Activated CD4-positive, alpha-beta T cell treated with anti-CD3 and anti-CD28 coated beads, Interleukin-2, amount 10 ng/mL, durations not matched to agents 24 days and 14 days (primary cell): ENCODE measurements at regions not wholly inside any gene's neighbourhood (a gene's known extent, or its start where the extent isn't known, plus 50 kb on each side); places are given as distances from the start of the nearest gene placed in this dataset.

Experiments used
- DNase-seq: peaks from one replicate; pipeline ENCODE4 v3.0.0; 2022
- H3K27ac Mint-ChIP-seq: one replicate; pipeline ENCODE4 v1.8.0; 2022; ENCODE audit warnings: mild to moderate bottlenecking, mixed read lengths
- H3K27me3 Mint-ChIP-seq: one replicate; pipeline ENCODE4 v1.8.0; 2022; ENCODE audit warnings: mixed read lengths
- H3K36me3 Mint-ChIP-seq: one replicate; pipeline ENCODE4 v1.8.0; 2022; ENCODE audit warnings: low read depth, mild to moderate bottlenecking, mixed read lengths
- H3K4me1 Mint-ChIP-seq: one replicate; pipeline ENCODE4 v1.8.0; 2021; ENCODE audit warnings: mixed read lengths
- H3K4me3 Mint-ChIP-seq: one replicate; pipeline ENCODE4 v1.8.0; 2022; ENCODE audit warnings: mild to moderate bottlenecking, moderate library complexity, mixed read lengths
- H3K9me3 Mint-ChIP-seq: one replicate; pipeline ENCODE4 v1.8.0; 2021; ENCODE audit warnings: mixed read lengths
- intact Hi-C: fragments of 100-400 bp; cut with micrococcal nuclease; formaldehyde crosslinking; loops from one replicate; pipeline ENCODE4 v1.15.1; 2023

DNA sequence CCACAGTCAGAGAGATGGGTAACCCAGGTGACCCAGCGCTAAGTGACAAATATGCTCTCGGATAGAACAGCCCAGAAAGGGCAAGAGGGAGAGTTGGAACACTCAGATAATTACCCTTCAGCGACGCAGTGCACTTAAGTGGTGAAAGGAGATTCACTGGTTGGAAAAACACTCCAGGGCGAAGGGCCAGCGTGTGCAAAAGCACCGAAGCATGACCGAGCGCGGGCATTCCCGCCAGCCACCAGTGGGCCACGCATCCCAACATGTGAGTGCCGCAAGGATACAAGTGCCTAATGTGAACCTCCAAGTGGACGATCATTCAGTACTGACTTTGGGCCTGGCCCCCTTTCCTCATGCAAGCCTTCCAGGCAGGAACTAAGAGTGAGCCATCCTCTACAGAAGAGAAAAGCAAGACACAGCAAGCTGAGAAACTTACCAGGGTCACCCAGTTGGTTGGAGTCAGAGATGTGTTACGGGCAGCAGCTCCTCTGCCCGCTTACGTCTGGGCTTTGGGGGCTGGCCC lies 258.4 kb downstream of the C16orf95 start:
- no peak for DNase-seq
- Mint-ChIP-seq H3K4me1 (no peaks in the 10 kb centered on the region), H3K27ac (no peak overlapping the region), H3K4me3 (no peak overlapping the region), H3K9me3 (no peaks in the 10 kb centered on the region), H3K27me3 (peaks cover 25% of the 10 kb centered on the region), H3K36me3 (no peaks in the 10 kb centered on the region)
- intact Hi-C loops: no loop called here

DNA sequence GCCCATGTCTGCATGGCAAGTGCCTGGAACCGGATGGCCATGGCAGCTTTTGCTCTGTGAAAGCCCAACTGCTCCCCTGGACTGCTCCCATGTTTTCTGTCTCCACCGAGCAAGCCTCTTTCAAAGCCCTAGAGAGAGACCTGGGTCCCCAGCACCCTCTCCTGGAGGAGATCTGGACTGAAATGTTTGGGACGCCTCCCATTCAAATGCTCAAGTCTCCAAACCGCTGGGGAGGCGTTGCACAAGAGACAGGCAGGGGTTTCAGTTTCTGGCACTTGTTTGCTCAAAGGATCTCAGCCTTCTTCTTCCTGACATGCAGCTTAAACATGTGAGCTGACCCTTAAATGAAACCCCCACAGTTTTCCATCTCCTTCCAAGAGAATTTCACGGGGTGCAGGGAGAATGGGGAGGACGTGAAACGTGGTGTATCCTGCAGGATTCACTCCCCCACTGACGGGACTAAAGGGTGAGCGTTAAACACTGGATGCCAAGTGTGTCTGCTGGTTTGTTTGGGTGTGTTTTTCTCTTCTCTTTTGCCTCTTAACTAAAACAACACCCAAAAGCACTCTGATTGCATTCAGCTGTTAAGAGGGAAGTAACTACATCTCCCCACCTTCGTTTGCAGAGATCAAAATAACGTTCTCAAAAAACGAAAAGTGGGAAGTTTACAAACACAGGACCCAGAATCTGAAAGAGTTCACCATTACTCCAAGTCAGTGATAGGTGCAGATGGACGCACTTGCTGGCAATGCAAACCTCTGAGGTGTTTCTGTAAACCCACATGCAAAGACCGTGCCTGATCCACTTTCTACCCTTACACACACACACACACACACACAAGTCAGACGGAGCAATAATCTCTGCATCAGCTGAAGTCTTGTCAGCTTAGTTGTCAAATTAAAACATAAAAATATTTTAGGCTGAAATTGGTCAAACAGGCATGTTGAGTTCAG lies 256.9 kb downstream of the C16orf95 start:
- Mint-ChIP-seq H3K4me3 (no peak overlapping the region), H3K9me3 (no peaks in the 10 kb centered on the region), H3K27me3 (peaks cover 31% of the 10 kb centered on the region), H3K27ac (no peak overlapping the region), H3K4me1 (no peaks in the 10 kb centered on the region), H3K36me3 (no peaks in the 10 kb centered on the region)
- intact Hi-C loops: no loop called here
- DNase-seq: no peak

DNA sequence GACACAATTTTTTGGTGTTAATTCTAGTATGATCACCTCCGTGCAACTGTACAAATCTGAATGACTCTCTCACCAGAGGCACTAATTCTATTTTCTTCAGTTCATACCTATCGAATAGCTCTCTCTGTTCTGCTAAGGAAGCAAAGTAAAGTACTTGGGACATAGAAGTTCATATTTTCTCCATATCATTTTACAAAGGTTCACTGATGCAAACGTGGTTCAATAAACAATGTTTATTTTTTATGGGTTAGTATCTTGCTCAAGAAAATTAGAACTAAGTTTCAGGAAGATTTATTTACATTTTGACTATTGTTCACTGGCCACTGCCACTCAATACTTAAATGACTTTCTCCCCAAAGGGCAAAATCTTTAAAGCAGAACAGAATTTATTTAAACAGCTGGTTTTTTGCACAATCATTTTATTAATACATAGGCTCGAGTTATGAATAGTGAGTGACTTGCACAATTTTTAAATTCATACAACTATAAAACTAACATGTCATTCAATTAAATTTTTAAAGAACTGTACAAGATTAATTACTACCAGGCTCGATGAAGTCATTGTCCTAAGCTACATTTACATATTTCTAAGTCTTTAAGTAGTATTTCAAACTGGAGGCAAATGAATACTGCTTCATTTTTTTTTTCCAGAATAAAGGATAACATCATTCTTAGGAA lies 255.8 kb downstream of the C16orf95 start:
- Mint-ChIP-seq H3K36me3 (no peaks in the 10 kb centered on the region), H3K27ac (no peak overlapping the region), H3K27me3 (peaks cover 39% of the 10 kb centered on the region), H3K4me1 (peaks cover 4% of the 10 kb centered on the region), H3K4me3 (no peak overlapping the region), H3K9me3 (no peaks in the 10 kb centered on the region)
- no peak for DNase-seq
- intact Hi-C loops: no loop called here

DNA sequence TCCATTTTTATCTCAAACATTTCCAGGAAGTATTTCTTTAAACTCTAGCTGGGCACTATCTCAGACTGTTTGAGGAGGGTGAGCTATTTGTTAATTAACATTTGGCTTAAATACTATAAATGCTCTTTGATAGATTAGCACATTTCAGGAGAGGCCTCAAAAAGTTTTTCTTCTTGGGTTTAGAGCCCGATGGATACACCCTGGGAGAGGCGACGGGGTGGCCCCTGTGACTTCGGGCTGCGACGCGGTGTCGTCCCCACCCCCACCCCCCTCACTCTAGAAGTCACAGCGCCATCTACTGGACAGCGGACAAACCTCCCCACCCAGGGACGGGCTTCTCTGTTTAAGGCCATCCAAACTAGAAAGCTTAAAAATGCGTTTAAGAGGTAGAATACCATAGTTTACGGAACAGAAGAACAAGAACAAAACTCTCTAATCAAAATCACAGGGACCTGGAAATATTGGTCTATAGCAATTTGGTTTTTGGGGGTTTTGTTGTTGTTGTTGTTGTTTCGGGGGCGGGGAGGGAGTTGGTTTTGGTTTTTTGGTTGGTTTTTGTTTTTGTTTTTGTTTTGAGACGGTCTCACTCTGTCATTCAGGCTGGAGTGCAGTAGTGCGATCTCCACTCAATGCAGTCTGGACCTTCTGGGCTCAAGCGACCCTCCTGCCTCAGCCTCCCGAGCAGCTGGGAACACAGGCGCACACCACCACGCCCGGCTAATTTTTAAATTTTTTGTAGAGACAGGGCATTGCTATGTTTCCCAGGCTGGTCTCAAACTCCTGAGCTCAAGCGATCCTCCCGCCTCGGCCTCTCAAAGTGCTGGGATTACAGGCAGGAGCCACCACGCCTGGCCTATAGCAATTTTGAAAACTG lies 254.4 kb downstream of the C16orf95 start:
- H3K4me1 Mint-ChIP-seq: peaks cover 4% of the 10 kb centered on the region
- peaks cover 39% of the 10 kb centered on the region for H3K27me3 Mint-ChIP-seq

DNA sequence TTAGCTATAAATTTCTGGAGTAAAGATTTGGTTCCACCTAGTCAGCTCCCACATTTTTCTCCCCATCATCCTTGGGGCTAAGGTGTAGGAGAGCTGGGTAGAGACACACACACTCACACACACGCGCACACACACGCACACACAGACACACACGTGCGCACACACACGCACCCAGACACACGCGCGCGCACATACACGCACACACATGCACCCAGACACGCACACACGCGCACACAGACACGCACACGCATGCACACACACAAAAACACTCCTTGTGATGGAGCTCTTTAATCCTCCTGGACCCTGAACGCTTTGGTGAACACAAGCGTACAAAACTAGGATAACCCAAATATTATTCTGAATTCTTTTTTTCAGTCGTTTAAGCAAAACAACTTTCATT lies 253.6 kb downstream of the C16orf95 start:
- no peak overlapping the region for H3K4me3 Mint-ChIP-seq
- no peaks in the 10 kb centered on the region for H3K36me3 Mint-ChIP-seq
- H3K27ac Mint-ChIP-seq: no peak overlapping the region
- H3K4me1 Mint-ChIP-seq: peaks cover 4% of the 10 kb centered on the region
- DNase-seq: no peak
- peaks cover 39% of the 10 kb centered on the region for H3K27me3 Mint-ChIP-seq
- H3K9me3 Mint-ChIP-seq: no peaks in the 10 kb centered on the region
- intact Hi-C loops: no loop called here

More for the DNA sequence above, 254.4 kb downstream of the C16orf95 start:
- DNase-seq: peak; percentile 84
- Mint-ChIP-seq H3K27ac (no peak overlapping the region), H3K9me3 (no peaks in the 10 kb centered on the region), H3K4me3 (no peak overlapping the region), H3K36me3 (no peaks in the 10 kb centered on the region)
- intact Hi-C loops: loop anchor here (1.0 kb wide), 1 partner anchor 500 kb away; no protein-coding TSS in a partner anchor

DNA sequence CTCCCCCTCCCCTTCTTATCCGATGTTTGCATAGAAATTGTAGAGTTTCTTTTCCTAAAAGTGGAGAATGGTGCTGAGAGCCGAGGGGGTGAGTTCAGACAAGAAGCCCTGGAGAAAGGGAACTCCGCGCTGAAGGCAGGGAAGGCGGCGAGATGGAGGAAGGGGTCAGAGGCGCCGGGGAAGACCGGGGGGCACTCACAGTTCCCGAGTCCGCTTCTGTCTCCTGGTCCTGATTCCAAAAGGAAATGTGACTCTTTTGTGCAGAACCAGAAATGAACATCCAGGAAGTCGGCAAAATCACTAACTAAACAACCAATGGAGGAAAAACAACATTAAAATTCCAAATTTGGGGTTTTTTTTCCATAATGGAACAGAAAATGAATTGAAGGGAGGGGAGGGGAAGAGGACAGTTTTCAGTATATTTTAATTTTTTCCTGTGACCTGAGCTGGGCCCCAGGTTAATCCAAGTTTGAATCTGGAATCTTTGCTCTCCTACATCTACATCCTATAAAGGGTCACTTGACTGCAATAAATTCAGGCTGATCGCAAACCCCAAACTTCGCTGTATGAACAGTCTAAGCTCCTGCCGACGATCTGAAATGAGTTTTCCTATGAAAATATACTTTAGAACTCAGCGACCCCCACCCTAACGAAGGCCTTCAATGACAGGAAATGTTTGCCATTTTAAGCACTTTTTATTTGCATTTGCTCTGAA lies 252.3 kb downstream of the C16orf95 start:
- Mint-ChIP-seq H3K27me3 (peaks cover 39% of the 10 kb centered on the region), H3K4me1 (peaks cover 4% of the 10 kb centered on the region), H3K27ac (no peak overlapping the region), H3K4me3 (no peak overlapping the region), H3K9me3 (no peaks in the 10 kb centered on the region), H3K36me3 (no peaks in the 10 kb centered on the region)
- no peak for DNase-seq
- intact Hi-C loops: no loop called here

DNA sequence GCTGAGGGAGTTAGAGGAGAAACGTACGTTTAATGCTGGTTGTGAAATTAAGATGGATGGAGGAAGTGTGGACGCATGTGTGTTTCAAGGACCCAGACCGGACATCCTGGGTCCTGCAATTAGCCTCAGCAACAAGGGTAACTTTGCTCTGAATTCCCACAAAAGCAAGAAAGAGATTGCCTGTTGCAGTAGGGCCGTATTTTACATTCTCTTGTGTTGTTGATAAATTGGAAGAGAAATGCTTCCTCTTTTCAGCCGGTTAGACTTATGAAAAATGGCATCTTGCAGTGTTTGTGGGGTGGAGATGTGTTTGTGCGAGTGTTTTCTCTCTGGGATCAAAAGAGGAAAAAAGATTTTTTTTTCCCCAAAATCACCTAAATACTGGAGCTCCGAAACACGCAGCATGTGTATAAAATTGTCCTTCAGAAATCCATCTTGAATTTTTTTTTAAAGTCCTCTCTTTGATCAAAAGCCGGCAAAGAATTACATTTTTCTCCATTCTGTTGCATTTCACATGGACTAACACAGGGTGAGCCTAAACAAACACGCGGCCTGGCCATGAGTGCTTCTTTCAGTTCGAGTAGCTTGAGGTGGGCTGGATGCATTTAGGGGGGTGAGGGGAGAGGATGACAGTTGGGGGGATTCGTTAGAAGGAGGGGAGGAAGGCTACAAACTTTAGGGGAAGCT lies 251.6 kb downstream of the C16orf95 start:
- no peaks in the 10 kb centered on the region for H3K9me3 Mint-ChIP-seq
- intact Hi-C loops: no loop called here
- H3K4me1 Mint-ChIP-seq: peaks cover 4% of the 10 kb centered on the region
- H3K4me3 Mint-ChIP-seq: no peak overlapping the region
- H3K27ac Mint-ChIP-seq: no peak overlapping the region
- no peaks in the 10 kb centered on the region for H3K36me3 Mint-ChIP-seq
- DNase-seq: no peak
- peaks cover 38% of the 10 kb centered on the region for H3K27me3 Mint-ChIP-seq

DNA sequence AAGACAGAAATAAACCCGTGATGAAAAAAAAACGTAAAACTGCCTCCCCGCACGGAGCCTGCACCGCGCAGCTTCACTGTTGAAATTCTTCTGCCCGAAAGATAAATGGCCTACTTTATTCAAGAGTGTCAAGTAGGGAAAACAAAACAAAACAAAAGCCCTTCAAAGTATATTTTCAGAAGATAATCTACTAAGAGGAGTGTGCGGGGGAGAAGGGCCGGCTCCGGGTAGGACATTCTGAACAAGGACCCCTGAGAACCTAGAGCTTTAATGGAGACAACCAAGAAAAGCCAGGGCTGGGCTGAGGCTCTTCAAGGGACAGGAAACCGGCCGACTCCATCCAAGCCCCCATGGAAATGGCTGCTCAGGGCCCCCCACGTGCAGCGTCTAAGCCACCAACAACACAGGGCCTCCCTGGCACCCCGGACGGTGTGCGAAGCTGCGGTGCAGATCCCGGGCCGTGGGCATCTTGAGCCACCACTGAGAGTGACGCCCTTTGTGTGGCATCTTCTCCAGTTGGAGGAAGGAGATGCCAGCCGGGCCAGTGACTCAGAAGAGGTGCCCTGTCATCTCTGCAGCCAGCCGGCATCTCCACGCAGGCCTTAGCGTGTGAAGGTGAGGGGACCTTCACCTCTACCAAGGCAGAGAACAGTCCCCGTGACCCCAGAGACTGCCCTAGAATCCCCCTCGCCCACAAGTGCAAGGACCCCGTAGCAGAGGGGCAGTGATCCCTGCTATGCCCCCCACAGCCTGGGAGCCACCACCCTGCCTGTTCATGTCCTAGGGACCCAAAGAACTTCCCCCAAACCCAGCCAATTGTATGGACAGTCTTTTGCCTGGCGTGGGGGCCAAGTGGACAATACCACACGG lies 250.8 kb downstream of the C16orf95 start:
- Mint-ChIP-seq H3K4me1 (peaks cover 4% of the 10 kb centered on the region), H3K36me3 (no peaks in the 10 kb centered on the region), H3K27ac (no peak overlapping the region), H3K27me3 (peaks cover 31% of the 10 kb centered on the region), H3K4me3 (no peak overlapping the region), H3K9me3 (no peaks in the 10 kb centered on the region)
- DNase-seq: no peak
- intact Hi-C loops: no loop called here

DNA sequence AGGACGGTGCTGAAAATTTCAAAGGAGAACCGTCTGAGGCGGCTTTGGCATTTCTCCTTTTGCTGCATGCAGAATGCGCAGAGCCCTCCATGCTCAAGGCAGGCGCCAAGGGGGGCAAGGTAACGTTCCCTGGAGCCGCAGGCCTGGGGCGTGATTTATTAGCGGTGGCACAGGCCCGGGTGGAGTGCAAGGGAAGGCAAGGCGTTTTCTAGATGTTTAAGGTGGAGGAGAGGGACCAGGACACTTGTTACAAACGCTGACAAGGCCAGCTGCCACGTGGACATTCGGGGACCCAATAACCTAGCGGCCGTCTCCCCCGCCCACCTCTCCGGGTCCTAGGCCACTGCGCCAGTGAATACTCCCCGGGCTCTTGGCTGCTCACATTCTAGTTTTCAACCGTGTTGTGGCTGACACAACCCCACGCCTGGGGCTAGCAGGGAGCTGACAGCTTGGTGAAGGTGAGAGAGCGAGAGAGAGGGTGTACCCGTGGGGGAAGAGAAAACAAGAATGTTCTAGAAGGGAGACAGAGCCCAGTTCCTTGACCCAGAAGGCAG lies 250.1 kb downstream of the C16orf95 start:
- DNase-seq: no peak
- peaks cover 29% of the 10 kb centered on the region for H3K27me3 Mint-ChIP-seq
- H3K9me3 Mint-ChIP-seq: no peaks in the 10 kb centered on the region
- no peak overlapping the region for H3K4me3 Mint-ChIP-seq
- H3K4me1 Mint-ChIP-seq: peaks cover 4% of the 10 kb centered on the region
- no peaks in the 10 kb centered on the region for H3K36me3 Mint-ChIP-seq
- no peak overlapping the region for H3K27ac Mint-ChIP-seq
- intact Hi-C loops: no loop called here

DNA sequence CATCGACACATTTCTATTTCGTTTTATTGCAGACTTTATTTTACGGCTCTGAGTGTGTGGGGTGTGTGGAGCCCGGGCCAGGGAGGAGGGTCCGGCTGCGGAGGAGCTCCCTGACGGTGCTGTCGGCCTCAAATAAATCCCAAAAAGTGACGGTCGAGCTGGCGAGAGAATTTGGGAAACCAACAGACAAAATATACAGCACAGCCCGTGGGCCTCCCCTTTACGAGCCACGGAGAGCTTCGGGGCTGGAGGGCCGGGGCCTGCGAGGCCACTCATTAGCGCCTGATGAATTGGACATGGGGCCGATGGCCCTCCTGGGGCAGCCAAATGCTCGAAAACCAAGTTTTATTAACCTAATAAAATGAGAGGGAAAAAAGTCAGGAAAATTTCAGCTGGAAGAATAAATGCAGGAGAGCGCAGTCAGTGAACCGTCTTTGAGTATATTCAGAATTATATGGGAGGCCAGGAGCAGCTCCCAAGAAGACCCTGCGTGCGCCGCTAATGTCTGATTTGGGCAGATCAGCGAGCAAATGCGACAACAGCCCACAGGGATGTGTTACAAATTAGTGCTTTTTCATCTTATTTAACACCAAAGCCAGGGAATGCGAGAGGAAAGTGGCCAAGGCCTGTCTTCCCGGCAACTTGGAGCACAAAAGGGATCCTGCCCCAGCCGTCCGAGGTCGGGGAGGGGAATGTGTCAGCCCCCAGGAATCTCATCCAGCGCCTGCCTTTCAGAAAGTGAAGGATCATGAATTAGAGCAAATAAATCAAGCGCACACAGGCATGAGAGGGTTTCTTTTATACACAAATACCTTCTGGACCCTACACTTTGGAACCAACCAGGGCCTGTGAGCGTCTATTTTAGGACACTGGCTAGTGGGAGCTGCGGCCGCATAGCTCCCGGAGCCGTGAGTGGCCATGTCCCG lies 249.1 kb downstream of the C16orf95 start:
- peaks cover 4% of the 10 kb centered on the region for H3K4me1 Mint-ChIP-seq
- H3K27me3 Mint-ChIP-seq: peaks cover 22% of the 10 kb centered on the region
- no peak for DNase-seq
- no peaks in the 10 kb centered on the region for H3K36me3 Mint-ChIP-seq
- no peaks in the 10 kb centered on the region for H3K9me3 Mint-ChIP-seq
- no peak overlapping the region for H3K27ac Mint-ChIP-seq
- no peak overlapping the region for H3K4me3 Mint-ChIP-seq
- intact Hi-C loops: no loop called here

DNA sequence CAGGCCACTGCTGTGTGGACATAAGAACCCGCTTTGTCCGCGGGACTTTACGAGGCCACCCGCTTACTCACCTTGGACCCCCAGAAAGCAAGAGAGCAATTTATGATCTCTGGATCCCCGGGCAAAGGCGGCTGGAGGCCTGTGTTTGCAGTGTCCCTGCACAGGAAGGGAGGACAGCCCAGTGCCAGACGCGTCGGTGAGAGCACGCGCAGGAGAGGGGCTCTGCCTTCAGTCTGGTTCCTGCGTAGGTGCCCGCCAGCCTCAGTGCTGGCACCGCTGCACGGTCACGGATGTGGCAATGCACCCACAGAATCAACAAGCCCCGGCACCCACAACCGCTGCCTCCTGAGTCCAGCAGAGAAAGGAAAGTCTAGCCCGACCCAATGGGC lies 248.4 kb downstream of the C16orf95 start:
- intact Hi-C loops: no loop called here
- Mint-ChIP-seq H3K27me3 (peaks cover 18% of the 10 kb centered on the region), H3K4me1 (peaks cover 4% of the 10 kb centered on the region), H3K36me3 (no peaks in the 10 kb centered on the region), H3K27ac (no peak overlapping the region), H3K9me3 (no peaks in the 10 kb centered on the region), H3K4me3 (no peak overlapping the region)
- DNase-seq: no peak
